CD4-positive, alpha-beta T cell treated with Interleukin-17A for 1 hour (primary cell): ENCODE measurements at regions not wholly inside any gene's neighbourhood (a gene's known extent, or its start where the extent isn't known, plus 50 kb on each side); places are given as distances from the start of the nearest gene placed in this dataset.

Experiments used
- DNase-seq: peaks from one replicate; pipeline ENCODE4 v3.0.0-alpha.2; 2020

- DNase-seq: no peak
These were observed 101.0 kb upstream of the PDE1C start for GRCh38 chr7:32171248-32171647.

DNA sequence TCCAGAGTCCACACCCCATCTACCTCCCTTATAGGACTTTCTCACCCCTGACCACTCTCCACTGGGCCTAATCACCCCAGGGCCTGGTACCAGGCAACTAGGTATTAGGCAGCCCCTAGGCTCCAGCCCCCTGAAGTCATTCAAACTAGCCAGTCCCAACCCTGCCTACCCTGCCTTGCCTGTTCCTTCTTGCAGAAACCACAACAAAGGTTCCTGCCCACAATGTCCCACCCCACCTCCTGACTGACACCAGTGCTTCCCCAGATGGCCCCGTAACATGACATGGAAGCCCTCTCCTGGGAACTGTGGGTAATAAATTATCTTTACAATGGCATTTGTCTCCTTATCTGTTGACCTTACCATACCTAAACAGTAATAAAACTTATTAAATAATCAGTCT is 100.6 kb upstream of the PDE1C start:
- no peak for DNase-seq

GRCh38 chr7:32169228-32169627 is 99.0 kb upstream of the PDE1C start:
- DNase-seq: no peak

- DNase-seq: no peak
These were observed 97.6 kb upstream of the PDE1C start for GRCh38 chr7:32167815-32168214.

- no peak for DNase-seq
These were observed 97.0 kb upstream of the PDE1C start for GRCh38 chr7:32167256-32167655.

DNA sequence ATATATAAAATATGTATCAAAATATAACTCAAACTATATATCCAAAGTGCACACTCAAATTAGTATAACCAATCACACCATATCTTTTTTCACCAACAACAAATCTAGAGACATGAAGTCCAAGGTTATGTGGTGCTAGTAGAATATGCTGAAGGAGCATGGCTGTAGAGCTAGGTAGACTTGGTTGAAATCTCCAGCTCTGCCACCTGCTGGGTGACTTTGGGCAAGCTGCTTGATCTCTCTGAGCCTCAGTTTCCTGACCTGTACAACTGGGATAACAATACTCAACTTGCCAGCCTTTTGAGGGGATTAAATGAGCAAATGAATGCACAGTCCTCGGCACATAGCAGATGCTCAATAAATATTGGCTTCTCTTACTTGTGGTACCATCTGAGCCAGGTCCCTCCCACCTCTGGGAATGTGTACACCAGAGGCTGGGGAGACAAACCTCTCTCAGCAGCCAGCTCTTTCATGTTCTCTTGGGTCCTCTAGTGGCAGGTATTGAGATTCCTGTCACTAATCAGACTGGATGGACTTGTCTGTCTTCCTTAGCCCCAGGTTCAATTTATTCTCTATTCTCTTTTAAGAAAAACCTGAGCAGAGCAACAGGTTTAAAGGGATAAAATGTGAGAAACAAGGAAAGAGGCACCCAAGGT is 94.3 kb upstream of the PDE1C start:
- DNase-seq: no peak

DNA sequence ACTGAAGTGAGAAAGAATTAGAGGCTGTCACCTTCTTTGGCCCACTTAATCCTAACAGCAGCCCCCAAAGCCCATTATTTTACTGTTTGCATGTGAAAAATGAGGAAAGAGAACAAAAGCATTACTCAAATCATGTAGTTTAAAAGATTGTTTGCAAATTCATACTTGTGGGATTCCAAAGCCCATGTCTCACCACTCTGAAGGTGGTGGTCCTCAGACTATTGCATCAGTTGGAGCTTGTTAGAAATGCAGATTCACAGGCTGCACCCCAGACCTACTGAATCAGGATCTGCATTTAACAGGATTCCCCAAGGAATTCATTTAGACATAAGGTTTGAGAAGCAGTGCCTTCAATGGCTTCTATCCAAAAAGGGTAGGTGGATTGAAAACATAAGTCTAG is 93.7 kb upstream of the PDE1C start:
- DNase-seq: no peak

GRCh38 chr7:32163141-32163806 is 93.1 kb upstream of the PDE1C start:
- no peak for DNase-seq

DNA sequence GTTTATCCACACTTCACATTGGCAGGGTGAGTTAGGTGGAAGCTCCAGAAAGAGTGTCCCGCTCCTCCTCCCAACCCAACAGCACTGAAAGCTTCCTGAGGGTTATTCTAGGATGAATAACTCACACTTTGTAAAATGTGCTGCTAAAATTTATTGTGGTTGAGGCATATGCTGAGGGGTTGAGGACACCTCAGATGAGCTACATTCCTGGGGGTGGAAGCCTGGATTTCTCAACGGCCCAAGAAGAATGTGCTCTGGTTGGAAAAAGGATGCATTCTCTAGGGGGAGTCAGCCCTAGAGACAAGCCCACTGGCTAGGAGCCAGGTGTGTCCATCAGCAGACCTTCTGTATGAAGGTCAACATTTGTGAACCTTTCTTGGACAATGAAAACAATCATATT is 91.5 kb upstream of the PDE1C start:
- no peak for DNase-seq

GRCh38 chr7:32158751-32159745 is 88.8 kb upstream of the PDE1C start:
- DNase-seq: no peak

GRCh38 chr7:32158076-32158475 is 87.9 kb upstream of the PDE1C start:
- DNase-seq: no peak

- no peak for DNase-seq
These were observed 85.5 kb upstream of the PDE1C start for GRCh38 chr7:32155712-32156111.

- no peak for DNase-seq
These were observed 84.6 kb upstream of the PDE1C start for GRCh38 chr7:32154797-32155196.

DNA sequence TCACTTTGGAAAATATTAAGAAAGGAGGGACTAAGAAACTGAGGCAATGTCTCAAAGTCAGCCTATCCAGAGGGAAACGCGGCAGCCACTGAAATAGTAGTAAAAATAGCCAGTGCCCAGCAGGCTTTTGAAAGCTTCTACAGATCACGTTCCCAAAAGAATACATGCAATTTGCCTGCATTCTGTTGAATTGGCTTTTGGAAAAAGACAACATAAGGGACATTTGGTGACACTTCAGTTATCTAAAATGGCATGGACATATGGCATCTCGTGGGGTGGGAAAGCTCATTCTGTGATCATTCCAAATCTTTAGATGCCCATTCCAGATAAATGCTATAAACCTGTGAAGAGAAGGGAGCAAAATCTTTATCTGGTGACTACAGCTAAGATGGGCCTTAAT is 82.8 kb upstream of the PDE1C start:
- no peak for DNase-seq

DNA sequence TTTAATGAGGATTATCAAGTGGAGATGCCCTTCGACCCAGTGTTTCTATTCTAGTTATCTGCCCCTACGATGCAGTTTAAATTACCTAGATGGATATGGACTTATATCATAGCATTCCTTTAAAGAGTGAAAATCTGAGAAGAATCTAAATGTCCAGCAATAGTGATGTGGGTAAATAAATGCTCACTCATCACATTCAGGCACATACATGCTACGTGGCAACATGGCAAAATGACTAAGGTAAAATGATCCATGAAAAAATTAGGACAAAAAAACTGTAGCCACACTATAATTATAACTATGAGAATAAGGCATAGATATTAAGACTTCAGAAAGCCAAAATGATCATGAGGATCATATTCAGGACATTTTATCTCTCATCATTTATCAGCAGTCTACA is 82.4 kb upstream of the PDE1C start:
- DNase-seq: no peak

- no peak for DNase-seq
These were observed 80.4 kb upstream of the PDE1C start for GRCh38 chr7:32150589-32150988.

DNA sequence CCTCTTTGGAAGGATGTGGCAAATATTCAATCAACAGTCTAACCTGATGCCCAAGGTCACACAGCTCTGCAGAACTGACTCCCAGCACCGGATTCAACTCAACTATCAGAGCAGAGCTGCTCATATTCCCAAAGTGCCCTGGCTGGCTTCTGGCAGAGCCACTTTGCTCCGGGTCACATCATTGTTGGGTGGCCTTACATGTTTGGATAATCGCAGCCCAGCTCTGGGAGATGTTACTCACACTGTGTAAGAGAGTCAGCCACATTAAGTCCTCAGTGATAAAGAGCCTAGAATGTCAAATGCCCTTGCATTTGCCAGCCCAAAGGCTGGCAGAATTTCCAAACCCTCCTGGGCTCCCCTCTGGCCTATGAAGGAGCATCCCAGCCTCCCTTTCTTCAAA is 79.8 kb upstream of the PDE1C start:
- no peak for DNase-seq

- DNase-seq: no peak
These were observed 77.5 kb upstream of the PDE1C start for GRCh38 chr7:32147546-32148268.

- DNase-seq: no peak
These were observed 75.7 kb upstream of the PDE1C start for GRCh38 chr7:32145911-32146310.

DNA sequence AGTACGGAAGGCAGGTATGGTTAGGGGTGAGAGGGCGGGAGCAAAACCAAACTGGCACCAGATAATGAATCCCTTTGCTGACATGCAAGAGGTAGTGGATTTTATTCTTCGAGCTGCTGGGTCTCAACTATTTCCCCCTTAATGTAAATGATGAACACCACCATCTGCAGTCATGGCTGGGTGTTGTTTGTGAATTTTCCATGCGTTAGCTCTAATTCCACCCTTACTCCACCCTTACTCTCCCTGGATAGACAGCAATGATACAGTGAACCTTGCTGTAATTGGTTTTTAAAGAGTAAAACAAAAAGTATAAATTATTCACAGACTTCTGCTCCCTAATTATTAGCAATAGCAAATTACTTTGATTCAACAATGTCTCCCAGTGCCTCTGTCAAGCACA is 74.5 kb upstream of the PDE1C start:
- no peak for DNase-seq

DNA sequence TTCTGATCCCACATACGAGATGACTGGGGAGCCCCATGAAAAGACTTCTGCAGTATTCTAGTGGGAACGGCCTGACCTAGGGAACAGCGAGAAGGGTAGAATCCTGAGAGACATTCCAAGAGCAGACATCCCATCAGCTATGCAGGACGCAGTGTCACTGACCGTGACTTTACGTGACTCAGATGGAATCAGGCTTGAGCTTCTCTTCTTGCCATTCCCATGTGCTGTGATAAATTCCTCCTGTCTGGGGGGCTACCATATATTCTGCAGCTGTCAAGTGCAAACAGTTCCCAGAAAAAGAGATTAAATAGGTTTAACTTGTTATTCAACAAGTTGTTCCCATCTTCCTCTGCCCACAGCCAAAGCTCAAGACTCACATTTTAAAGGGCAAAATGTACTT is 73.1 kb upstream of the PDE1C start:
- DNase-seq: no peak

DNA sequence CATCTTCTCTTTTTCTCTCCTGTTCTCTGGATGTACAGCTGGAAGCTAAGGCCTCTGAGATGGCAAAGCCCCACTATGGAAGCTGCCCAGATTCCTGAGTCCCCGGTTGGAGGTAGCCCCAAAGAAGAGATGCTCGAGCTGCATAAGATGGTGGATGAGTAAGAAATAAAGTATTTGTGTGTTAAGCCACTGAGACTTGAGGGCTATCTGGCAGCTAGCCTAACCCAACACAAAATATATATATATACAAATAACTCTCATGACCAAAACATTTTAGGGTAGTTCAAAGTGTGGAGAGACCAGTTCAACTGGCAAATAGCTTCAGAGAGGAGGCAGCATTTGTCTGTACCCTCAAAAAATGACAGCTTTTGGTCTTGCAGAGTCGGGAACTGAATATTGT is 72.4 kb upstream of the PDE1C start:
- DNase-seq: no peak
